ENCODE measurements at regions not wholly inside any gene's neighbourhood (a gene's known extent, or its start where the extent isn't known, plus 50 kb on each side); places are given as distances from the start of the nearest gene placed in this dataset.

GRCh38 chr16:86821895-86822294 is 243.5 kb downstream of the FOXL1 start:
- DNase-seq (ENCODE audit: low read depth) = no peak
- no peak overlapping the region for H3K4me3 ChIP-seq (ENCODE audit: low read length)
- no peak for TF ChIP-seq CTCF (IDR thresholded peaks at IDR 0.05; ENCODE audit: insufficient read depth, low read depth, low read length, missing control alignments)

GRCh38 chr16:86823125-86823524 is 244.8 kb downstream of the FOXL1 start:
- DNase-seq (ENCODE audit: low read depth) = no peak
- H3K4me3 ChIP-seq (ENCODE audit: low read length) = no peak overlapping the region
- no peak for TF ChIP-seq CTCF (IDR thresholded peaks at IDR 0.05; ENCODE audit: insufficient read depth, low read depth, low read length, missing control alignments)

GRCh38 chr16:86823888-86824671 is 245.7 kb downstream of the FOXL1 start:
- H3K4me3 ChIP-seq (ENCODE audit: low read length) = no peak overlapping the region
- no peak for TF ChIP-seq CTCF (IDR thresholded peaks at IDR 0.05; ENCODE audit: insufficient read depth, low read depth, low read length, missing control alignments)
- peak; percentile 94 for DNase-seq (ENCODE audit: low read depth)

GRCh38 chr16:86824751-86825296 is 246.5 kb downstream of the FOXL1 start:
- DNase-seq (ENCODE audit: low read depth) = peak; percentile 85
- H3K4me3 ChIP-seq (ENCODE audit: low read length) = no peak overlapping the region
- TF ChIP-seq CTCF (IDR thresholded peaks at IDR 0.05; ENCODE audit: insufficient read depth, low read depth, low read length, missing control alignments) = no peak

GRCh38 chr16:86825631-86826030 is 247.3 kb downstream of the FOXL1 start:
- TF ChIP-seq CTCF (IDR thresholded peaks at IDR 0.05; ENCODE audit: insufficient read depth, low read depth, low read length, missing control alignments) = no peak
- no peak for DNase-seq (ENCODE audit: low read depth)
- no peak overlapping the region for H3K4me3 ChIP-seq (ENCODE audit: low read length)

GRCh38 chr16:86826941-86827340 is 248.6 kb downstream of the FOXL1 start:
- DNase-seq (ENCODE audit: low read depth) = peak; percentile 57
- H3K4me3 ChIP-seq (ENCODE audit: low read length) = no peak overlapping the region
- no peak for TF ChIP-seq CTCF (IDR thresholded peaks at IDR 0.05; ENCODE audit: insufficient read depth, low read depth, low read length, missing control alignments)

- DNase-seq (ENCODE audit: low read depth) = no peak
- TF ChIP-seq CTCF (IDR thresholded peaks at IDR 0.05; ENCODE audit: insufficient read depth, low read depth, low read length, missing control alignments) = no peak
These were observed 249.2 kb downstream of the FOXL1 start for GRCh38 chr16:86827521-86827920.

More at GRCh38 chr16:86827521-86827920, 249.2 kb downstream of the FOXL1 start:
- no peak overlapping the region for H3K4me3 ChIP-seq (ENCODE audit: low read length)
